ENCODE measurements at regions not wholly inside any gene's neighbourhood (a gene's known extent, or its start where the extent isn't known, plus 50 kb on each side); places are given as distances from the start of the nearest gene placed in this dataset.

DNA sequence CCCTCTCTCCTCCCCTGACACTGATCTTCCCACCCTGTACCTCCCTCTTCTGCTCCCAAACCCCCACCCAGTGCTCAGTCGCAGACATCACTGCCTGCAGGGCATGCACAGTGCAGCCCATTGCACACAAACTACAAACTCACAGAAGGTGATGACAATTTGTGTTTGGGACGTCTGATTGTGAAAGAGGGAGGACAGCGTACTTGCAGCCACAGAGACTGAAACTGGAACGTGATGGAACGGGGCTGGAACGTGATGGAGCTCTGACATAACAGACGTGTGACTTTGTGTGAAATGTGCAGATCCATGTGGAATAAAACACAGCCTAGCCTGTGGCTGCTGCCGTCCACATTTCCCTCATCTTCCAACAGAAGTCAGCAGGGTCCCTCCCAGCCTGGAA lies 57.3 kb upstream of the CEACAM8 start:
- Histone ChIP-seq H3K27me3 (ENCODE audit: control insufficient read depth, insufficient read depth, low read length) (no peaks in the 10 kb centered on the region), H3K4me3 (ENCODE audit: low read depth, low read length) (no peak overlapping the region), H3K36me3 (ENCODE audit: control insufficient read depth, insufficient read depth, low read length) (no peaks in the 10 kb centered on the region)
- no peak for DNase-seq (ENCODE audit: low read depth)
- no peak for FAIRE-seq
- TF ChIP-seq, protein P1, sequence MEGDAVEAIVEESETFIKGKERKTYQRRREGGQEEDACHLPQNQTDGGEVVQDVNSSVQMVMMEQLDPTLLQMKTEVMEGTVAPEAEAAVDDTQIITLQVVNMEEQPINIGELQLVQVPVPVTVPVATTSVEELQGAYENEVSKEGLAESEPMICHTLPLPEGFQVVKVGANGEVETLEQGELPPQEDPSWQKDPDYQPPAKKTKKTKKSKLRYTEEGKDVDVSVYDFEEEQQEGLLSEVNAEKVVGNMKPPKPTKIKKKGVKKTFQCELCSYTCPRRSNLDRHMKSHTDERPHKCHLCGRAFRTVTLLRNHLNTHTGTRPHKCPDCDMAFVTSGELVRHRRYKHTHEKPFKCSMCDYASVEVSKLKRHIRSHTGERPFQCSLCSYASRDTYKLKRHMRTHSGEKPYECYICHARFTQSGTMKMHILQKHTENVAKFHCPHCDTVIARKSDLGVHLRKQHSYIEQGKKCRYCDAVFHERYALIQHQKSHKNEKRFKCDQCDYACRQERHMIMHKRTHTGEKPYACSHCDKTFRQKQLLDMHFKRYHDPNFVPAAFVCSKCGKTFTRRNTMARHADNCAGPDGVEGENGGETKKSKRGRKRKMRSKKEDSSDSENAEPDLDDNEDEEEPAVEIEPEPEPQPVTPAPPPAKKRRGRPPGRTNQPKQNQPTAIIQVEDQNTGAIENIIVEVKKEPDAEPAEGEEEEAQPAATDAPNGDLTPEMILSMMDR (IDR thresholded peaks at IDR 0.05; ENCODE audit: insufficient read depth, low read length, severe bottlenecking): no peak

Data from bronchial epithelial cell (primary cell).